Vagina (tissue), 2 donors: ENCODE measurements at regions not wholly inside any gene's neighbourhood (a gene's known extent, or its start where the extent isn't known, plus 50 kb on each side); places are given as distances from the start of the nearest gene placed in this dataset.
"Not testable (repeated sequence)": the region's sequence is repeated elsewhere in the genome, so short reads cannot be mapped to it uniquely, and the experiment has no call there.

Source experiments
- DNase-seq, 2 donors: peaks; one replicate each; pipeline ENCODE4 v3.0.0-alpha.2; 2017; ENCODE audit errors: extremely low spot score in 2 of 2
- H3K27ac ChIP-seq: fragments of 200-600 bp; sonication (generic); one replicate; pipeline ENCODE4 v1.5.1; 2019
- H3K27me3 ChIP-seq: fragments of 200-600 bp; sonication (generic); one replicate; pipeline ENCODE4 v1.5.1; 2019
- H3K36me3 ChIP-seq, 2 donors: fragments of 200-600 bp; sonication (generic); one replicate each; pipeline ENCODE4 v1.5.1; 2017 to 2019
- H3K4me1 ChIP-seq: fragments of 200-600 bp; sonication (generic); one replicate; pipeline ENCODE4 v1.5.1; 2019
- H3K4me3 ChIP-seq, 2 donors: fragments of 200-600 bp; sonication (generic); 1 replicate in 1 of 2; 2 replicates in 1 of 2; pipeline ENCODE4 v1.5.1; 2016 to 2019
- H3K9me3 ChIP-seq: fragments of 200-600 bp; sonication (generic); one replicate; pipeline ENCODE4 v1.5.1; 2019
- POLR2A ChIP-seq, 2 donors: fragments of 450-650 bp; IDR thresholded peaks; one replicate each; pipeline ENCODE4 v1.6.1; 2017; ENCODE audit warnings: antibody characterized with exemption in 2 of 2, mild to moderate bottlenecking in 2 of 2, moderate library complexity in 2 of 2
- POLR2AphosphoS5 ChIP-seq, 2 donors: sonication (generic); formaldehyde crosslinking; IDR thresholded peaks; one replicate each; pipeline ENCODE4 v1.9.0; 2017; ENCODE audit warnings: antibody characterized with exemption in 2 of 2, mild to moderate bottlenecking in 2 of 2, low read depth in 1 of 2; ENCODE audit not compliant: insufficient read depth in 1 of 2
- intact Hi-C: fragments of 100-400 bp; cut with DNase I; formaldehyde crosslinking; loops from one replicate; pipeline ENCODE4 v1.15.1; 2023
- TF ChIP-seq, protein P1 (sequence below), 3 experiments: fragments of 450-650 bp in 2 of 3; fragments of 200-600 bp in 1 of 3; sonication (generic) in 1 of 3; IDR thresholded peaks; one replicate each; pipeline ENCODE4 v1.5.1; 2017 to 2019; ENCODE audit warnings: antibody characterized with exemption in 3 of 3, mild to moderate bottlenecking in 2 of 3, moderate library complexity in 2 of 3

DNA sequence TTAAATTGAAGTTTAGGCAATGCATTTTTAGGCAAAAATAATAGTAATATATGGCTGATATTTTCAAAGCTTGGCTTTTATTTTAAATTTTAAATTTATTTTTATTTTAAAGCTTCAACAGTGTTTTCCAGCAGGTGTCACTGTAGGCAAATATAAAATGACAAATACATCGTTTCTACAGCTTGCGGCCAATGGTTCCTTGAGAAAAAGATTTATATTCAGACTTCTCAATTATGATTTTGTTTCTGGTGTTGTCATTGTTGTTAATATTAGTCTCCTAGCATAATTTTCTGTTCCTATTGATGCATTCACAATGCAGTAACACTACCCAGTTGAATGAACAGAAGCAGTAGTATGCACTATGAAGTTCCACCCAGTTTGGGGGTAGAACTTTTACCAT, 220.7 kb upstream of the DNAJC19 start:
- no peaks in the 10 kb centered on the region for H3K27me3 ChIP-seq
- TF ChIP-seq POLR2AphosphoS5 (IDR thresholded peaks at IDR 0.05; ENCODE audit: insufficient read depth in 1 of 2, low read depth in 1 of 2): no peak
- TF ChIP-seq POLR2A (IDR thresholded peaks at IDR 0.05): no peak
- TF ChIP-seq, protein P1, sequence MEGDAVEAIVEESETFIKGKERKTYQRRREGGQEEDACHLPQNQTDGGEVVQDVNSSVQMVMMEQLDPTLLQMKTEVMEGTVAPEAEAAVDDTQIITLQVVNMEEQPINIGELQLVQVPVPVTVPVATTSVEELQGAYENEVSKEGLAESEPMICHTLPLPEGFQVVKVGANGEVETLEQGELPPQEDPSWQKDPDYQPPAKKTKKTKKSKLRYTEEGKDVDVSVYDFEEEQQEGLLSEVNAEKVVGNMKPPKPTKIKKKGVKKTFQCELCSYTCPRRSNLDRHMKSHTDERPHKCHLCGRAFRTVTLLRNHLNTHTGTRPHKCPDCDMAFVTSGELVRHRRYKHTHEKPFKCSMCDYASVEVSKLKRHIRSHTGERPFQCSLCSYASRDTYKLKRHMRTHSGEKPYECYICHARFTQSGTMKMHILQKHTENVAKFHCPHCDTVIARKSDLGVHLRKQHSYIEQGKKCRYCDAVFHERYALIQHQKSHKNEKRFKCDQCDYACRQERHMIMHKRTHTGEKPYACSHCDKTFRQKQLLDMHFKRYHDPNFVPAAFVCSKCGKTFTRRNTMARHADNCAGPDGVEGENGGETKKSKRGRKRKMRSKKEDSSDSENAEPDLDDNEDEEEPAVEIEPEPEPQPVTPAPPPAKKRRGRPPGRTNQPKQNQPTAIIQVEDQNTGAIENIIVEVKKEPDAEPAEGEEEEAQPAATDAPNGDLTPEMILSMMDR (IDR thresholded peaks at IDR 0.05): no peak
- intact Hi-C loops: no loop called here
- H3K9me3 ChIP-seq: no peaks in the 10 kb centered on the region
- DNase-seq: no peak
- no peak overlapping the region for H3K27ac ChIP-seq
- H3K36me3 ChIP-seq: no peaks in the 10 kb centered on the region
- no peaks in the 10 kb centered on the region for H3K4me1 ChIP-seq
- no peak overlapping the region for H3K4me3 ChIP-seq

GRCh38 chr3:181189556-181189955, 200.0 kb upstream of the DNAJC19 start:
- intact Hi-C loops: no loop called here
- Histone ChIP-seq H3K4me3 (no peak overlapping the region), H3K4me1 (no peaks in the 10 kb centered on the region), H3K27ac (no peak overlapping the region), H3K27me3 (no peaks in the 10 kb centered on the region), H3K9me3 (no peaks in the 10 kb centered on the region), H3K36me3 (no peaks in the 10 kb centered on the region)
- TF ChIP-seq, protein P1 (IDR thresholded peaks at IDR 0.05): no peak
- no peak for TF ChIP-seq POLR2A (IDR thresholded peaks at IDR 0.05)
- no peak for TF ChIP-seq POLR2AphosphoS5 (IDR thresholded peaks at IDR 0.05; ENCODE audit: insufficient read depth in 1 of 2, low read depth in 1 of 2)
- no peak for DNase-seq

GRCh38 chr3:181183764-181184163, 194.2 kb upstream of the DNAJC19 start:
- H3K4me3 ChIP-seq: no peak overlapping the region
- no peak overlapping the region for H3K27ac ChIP-seq
- no peaks in the 10 kb centered on the region for H3K4me1 ChIP-seq
- no peaks in the 10 kb centered on the region for H3K27me3 ChIP-seq
- no peaks in the 10 kb centered on the region for H3K36me3 ChIP-seq
- TF ChIP-seq POLR2AphosphoS5 (IDR thresholded peaks at IDR 0.05; ENCODE audit: insufficient read depth in 1 of 2, low read depth in 1 of 2) (no peak), POLR2A (IDR thresholded peaks at IDR 0.05) (no peak)
- TF ChIP-seq, protein P1 (IDR thresholded peaks at IDR 0.05): no peak
- no peaks in the 10 kb centered on the region for H3K9me3 ChIP-seq
- intact Hi-C loops: no loop called here
- no peak for DNase-seq

- intact Hi-C loops, H3K4me1 ChIP-seq, H3K27me3 ChIP-seq, H3K9me3 ChIP-seq, H3K4me3 ChIP-seq, H3K36me3 ChIP-seq, H3K27ac ChIP-seq, DNase-seq: not testable (repeated sequence)
Observed at GRCh38 chr3:181183057-181183456, 193.5 kb upstream of the DNAJC19 start.

DNA sequence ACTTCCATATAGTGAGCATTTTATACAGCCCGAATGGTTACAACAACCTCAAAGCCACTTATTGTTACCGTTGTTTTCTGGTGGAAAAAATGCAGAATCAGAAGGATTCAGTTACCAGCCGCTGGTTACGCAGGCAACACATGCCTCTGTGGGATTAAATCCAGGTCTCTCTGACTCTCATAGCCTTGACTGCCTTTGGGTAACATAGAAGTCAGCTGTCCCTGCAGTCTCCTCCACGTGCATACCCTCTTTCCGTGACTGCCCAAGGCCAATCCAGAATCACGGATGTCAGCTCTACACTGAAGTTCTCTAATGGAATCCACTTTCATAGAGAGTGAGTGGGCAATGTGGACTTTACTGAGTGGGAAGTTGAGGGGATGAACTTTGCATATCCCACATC, 189.5 kb upstream of the DNAJC19 start:
- intact Hi-C loops: no loop called here
- no peak for DNase-seq
- Histone ChIP-seq H3K4me3 (no peak overlapping the region), H3K9me3 (no peaks in the 10 kb centered on the region), H3K36me3 (no peaks in the 10 kb centered on the region), H3K4me1 (no peaks in the 10 kb centered on the region), H3K27ac (no peak overlapping the region), H3K27me3 (no peaks in the 10 kb centered on the region)
- TF ChIP-seq, protein P1 (IDR thresholded peaks at IDR 0.05): no peak
- TF ChIP-seq POLR2A (IDR thresholded peaks at IDR 0.05) (no peak), POLR2AphosphoS5 (IDR thresholded peaks at IDR 0.05; ENCODE audit: insufficient read depth in 1 of 2, low read depth in 1 of 2) (no peak)

- no peaks in the 10 kb centered on the region for H3K27me3 ChIP-seq
- DNase-seq: no peak
- no peaks in the 10 kb centered on the region for H3K4me1 ChIP-seq
- H3K4me3 ChIP-seq: no peak overlapping the region
- H3K9me3 ChIP-seq: no peaks in the 10 kb centered on the region
- TF ChIP-seq POLR2AphosphoS5 (IDR thresholded peaks at IDR 0.05; ENCODE audit: insufficient read depth in 1 of 2, low read depth in 1 of 2): no peak
- TF ChIP-seq, protein P1 (IDR thresholded peaks at IDR 0.05): no peak
- no peak for TF ChIP-seq POLR2A (IDR thresholded peaks at IDR 0.05)
- intact Hi-C loops: no loop called here
- H3K27ac ChIP-seq: no peak overlapping the region
- no peaks in the 10 kb centered on the region for H3K36me3 ChIP-seq
Observed at GRCh38 chr3:181176601-181177000, 187.1 kb upstream of the DNAJC19 start.
